ENCODE measurements at regions not wholly inside any gene's neighbourhood (a gene's known extent, or its start where the extent isn't known, plus 50 kb on each side); places are given as distances from the start of the nearest gene placed in this dataset.

GRCh38 chr5:125043781-125044391, 297.4 kb upstream of the ZNF608 start:
- no peak for TF ChIP-seq TP53 (CRISPR knock-in tag; IDR thresholded peaks at IDR 0.05)
- no peak for TF ChIP-seq NPAS2 (CRISPR knock-in tag; IDR thresholded peaks at IDR 0.05; ENCODE audit: borderline replicate concordance)
- no peak for TF ChIP-seq CTCF (IDR thresholded peaks at IDR 0.05)
- TF ChIP-seq ELK1 (IDR thresholded peaks at IDR 0.05; ENCODE audit: low read depth, low read length), result no peak
- TF ChIP-seq POLR2A (IDR thresholded peaks at IDR 0.05; ENCODE audit: low read length), result no peak
- no peak for TF ChIP-seq MAX (IDR thresholded peaks at IDR 0.05)
- TF ChIP-seq PHF8 (IDR thresholded peaks at IDR 0.05; ENCODE audit: borderline replicate concordance, low read depth), result no peak
- no peak for TF ChIP-seq RFX5 (IDR thresholded peaks at IDR 0.05)
